ENCODE measurements at regions not wholly inside any gene's neighbourhood (a gene's known extent, or its start where the extent isn't known, plus 50 kb on each side); places are given as distances from the start of the nearest gene placed in this dataset.
A peak's percentile ranks its signal among the peaks of the same experiment; 100 is the strongest.

DNA sequence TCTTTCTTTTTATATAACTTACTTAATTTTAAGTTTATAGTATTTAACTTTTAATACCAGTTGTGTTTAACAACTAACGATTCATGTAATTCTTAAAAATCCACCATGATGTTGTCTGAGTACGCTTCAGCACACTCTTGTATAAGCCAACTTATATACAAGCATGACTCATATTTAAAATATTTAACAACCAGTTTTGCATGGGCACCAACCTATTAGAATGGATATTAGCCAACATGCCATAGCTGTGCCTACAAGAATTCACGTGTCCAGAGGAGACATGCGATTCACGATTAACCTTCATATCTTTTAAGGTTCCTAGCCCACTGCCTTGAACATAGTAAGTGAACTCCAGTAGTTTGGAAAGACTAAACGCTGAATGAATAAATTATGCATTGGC lies 1023.2 kb downstream of the TBL1XR1 start:
- Mint-ChIP-seq H3K4me1 (peaks cover 25% of the 10 kb centered on the region), H3K27ac (no peak overlapping the region), H3K36me3 (no peaks in the 10 kb centered on the region), H3K9me3 (no peaks in the 10 kb centered on the region), H3K4me3 (no peak overlapping the region), H3K27me3 (ENCODE audit: low read depth) (no peaks in the 10 kb centered on the region)
- TF ChIP-seq, protein P1, sequence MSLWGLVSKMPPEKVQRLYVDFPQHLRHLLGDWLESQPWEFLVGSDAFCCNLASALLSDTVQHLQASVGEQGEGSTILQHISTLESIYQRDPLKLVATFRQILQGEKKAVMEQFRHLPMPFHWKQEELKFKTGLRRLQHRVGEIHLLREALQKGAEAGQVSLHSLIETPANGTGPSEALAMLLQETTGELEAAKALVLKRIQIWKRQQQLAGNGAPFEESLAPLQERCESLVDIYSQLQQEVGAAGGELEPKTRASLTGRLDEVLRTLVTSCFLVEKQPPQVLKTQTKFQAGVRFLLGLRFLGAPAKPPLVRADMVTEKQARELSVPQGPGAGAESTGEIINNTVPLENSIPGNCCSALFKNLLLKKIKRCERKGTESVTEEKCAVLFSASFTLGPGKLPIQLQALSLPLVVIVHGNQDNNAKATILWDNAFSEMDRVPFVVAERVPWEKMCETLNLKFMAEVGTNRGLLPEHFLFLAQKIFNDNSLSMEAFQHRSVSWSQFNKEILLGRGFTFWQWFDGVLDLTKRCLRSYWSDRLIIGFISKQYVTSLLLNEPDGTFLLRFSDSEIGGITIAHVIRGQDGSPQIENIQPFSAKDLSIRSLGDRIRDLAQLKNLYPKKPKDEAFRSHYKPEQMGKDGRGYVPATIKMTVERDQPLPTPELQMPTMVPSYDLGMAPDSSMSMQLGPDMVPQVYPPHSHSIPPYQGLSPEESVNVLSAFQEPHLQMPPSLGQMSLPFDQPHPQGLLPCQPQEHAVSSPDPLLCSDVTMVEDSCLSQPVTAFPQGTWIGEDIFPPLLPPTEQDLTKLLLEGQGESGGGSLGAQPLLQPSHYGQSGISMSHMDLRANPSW (CRISPR knock-in tag; conservative IDR thresholded peaks at IDR 0.05; ENCODE audit: low read depth), result no peak
- TF ChIP-seq ZNF317 (CRISPR knock-in tag; IDR thresholded peaks at IDR 0.05; ENCODE audit: borderline replicate concordance, low read depth) (no peak), GTF2I (CRISPR knock-in tag; conservative IDR thresholded peaks at IDR 0.05) (no peak), OVOL2 (CRISPR knock-in tag; IDR thresholded peaks at IDR 0.05; ENCODE audit: borderline replicate concordance) (no peak), EMX1 (CRISPR knock-in tag; IDR thresholded peaks at IDR 0.05) (no peak)
- TF ChIP-seq, protein P2, sequence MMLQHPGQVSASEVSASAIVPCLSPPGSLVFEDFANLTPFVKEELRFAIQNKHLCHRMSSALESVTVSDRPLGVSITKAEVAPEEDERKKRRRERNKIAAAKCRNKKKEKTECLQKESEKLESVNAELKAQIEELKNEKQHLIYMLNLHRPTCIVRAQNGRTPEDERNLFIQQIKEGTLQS (CRISPR knock-in tag; conservative IDR thresholded peaks at IDR 0.05), result no peak
- DNase-seq (ENCODE audit: low spot score) (no peak), ATAC-seq (no peak)
- ChIA-PET CTCF (no interaction called here), POLR2A (no interaction called here)

DNA sequence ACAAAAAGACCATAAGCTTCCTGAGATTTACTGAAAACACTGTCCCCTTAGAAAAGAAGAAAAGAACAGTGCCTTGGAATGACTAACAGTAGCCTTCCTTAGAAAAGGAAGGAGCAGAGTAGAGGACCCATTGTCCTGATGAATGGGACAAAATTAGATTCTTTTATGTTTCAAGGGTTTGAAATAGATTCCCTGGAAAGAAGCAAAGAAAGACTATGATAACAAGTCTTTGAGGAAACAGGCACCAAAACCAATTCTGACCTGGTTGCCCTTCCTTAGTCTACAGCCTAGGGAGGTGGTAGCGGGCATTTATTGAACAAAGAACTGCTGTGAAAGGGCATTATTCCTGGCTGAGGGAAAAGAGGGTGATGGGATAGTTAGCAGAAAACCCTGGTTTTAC lies 1024.8 kb downstream of the TBL1XR1 start:
- Mint-ChIP-seq H3K4me1 (peaks cover 20% of the 10 kb centered on the region), H3K4me3 (no peak overlapping the region), H3K27ac (no peak overlapping the region), H3K27me3 (ENCODE audit: low read depth) (no peaks in the 10 kb centered on the region), H3K9me3 (no peaks in the 10 kb centered on the region), H3K36me3 (no peaks in the 10 kb centered on the region)
- DNase-seq (ENCODE audit: low spot score), result no peak
- ATAC-seq, result peak; percentile 80
- CTCF ChIA-PET, result no interaction called here
- POLR2A ChIA-PET, result no interaction called here
- TF ChIP-seq, protein P3, sequence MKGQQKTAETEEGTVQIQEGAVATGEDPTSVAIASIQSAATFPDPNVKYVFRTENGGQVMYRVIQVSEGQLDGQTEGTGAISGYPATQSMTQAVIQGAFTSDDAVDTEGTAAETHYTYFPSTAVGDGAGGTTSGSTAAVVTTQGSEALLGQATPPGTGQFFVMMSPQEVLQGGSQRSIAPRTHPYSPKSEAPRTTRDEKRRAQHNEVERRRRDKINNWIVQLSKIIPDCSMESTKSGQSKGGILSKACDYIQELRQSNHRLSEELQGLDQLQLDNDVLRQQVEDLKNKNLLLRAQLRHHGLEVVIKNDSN (CRISPR knock-in tag; IDR thresholded peaks at IDR 0.05), result no peak
- TF ChIP-seq ZNF423 (CRISPR knock-in tag; IDR thresholded peaks at IDR 0.05), result no peak
- no peak for TF ChIP-seq ELF4 (CRISPR knock-in tag; IDR thresholded peaks at IDR 0.05; ENCODE audit: low read depth)
- TF ChIP-seq MYBL2 (CRISPR knock-in tag; IDR thresholded peaks at IDR 0.05), result no peak
- no peak for TF ChIP-seq SMAD4 (CRISPR knock-in tag; IDR thresholded peaks at IDR 0.05)
- TF ChIP-seq, protein P4, sequence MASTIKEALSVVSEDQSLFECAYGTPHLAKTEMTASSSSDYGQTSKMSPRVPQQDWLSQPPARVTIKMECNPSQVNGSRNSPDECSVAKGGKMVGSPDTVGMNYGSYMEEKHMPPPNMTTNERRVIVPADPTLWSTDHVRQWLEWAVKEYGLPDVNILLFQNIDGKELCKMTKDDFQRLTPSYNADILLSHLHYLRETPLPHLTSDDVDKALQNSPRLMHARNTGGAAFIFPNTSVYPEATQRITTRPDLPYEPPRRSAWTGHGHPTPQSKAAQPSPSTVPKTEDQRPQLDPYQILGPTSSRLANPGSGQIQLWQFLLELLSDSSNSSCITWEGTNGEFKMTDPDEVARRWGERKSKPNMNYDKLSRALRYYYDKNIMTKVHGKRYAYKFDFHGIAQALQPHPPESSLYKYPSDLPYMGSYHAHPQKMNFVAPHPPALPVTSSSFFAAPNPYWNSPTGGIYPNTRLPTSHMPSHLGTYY (CRISPR knock-in tag; IDR thresholded peaks at IDR 0.05), result no peak
- TF ChIP-seq, protein P5, sequence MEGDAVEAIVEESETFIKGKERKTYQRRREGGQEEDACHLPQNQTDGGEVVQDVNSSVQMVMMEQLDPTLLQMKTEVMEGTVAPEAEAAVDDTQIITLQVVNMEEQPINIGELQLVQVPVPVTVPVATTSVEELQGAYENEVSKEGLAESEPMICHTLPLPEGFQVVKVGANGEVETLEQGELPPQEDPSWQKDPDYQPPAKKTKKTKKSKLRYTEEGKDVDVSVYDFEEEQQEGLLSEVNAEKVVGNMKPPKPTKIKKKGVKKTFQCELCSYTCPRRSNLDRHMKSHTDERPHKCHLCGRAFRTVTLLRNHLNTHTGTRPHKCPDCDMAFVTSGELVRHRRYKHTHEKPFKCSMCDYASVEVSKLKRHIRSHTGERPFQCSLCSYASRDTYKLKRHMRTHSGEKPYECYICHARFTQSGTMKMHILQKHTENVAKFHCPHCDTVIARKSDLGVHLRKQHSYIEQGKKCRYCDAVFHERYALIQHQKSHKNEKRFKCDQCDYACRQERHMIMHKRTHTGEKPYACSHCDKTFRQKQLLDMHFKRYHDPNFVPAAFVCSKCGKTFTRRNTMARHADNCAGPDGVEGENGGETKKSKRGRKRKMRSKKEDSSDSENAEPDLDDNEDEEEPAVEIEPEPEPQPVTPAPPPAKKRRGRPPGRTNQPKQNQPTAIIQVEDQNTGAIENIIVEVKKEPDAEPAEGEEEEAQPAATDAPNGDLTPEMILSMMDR (IDR thresholded peaks at IDR 0.05), result no peak
- TF ChIP-seq, protein P6, sequence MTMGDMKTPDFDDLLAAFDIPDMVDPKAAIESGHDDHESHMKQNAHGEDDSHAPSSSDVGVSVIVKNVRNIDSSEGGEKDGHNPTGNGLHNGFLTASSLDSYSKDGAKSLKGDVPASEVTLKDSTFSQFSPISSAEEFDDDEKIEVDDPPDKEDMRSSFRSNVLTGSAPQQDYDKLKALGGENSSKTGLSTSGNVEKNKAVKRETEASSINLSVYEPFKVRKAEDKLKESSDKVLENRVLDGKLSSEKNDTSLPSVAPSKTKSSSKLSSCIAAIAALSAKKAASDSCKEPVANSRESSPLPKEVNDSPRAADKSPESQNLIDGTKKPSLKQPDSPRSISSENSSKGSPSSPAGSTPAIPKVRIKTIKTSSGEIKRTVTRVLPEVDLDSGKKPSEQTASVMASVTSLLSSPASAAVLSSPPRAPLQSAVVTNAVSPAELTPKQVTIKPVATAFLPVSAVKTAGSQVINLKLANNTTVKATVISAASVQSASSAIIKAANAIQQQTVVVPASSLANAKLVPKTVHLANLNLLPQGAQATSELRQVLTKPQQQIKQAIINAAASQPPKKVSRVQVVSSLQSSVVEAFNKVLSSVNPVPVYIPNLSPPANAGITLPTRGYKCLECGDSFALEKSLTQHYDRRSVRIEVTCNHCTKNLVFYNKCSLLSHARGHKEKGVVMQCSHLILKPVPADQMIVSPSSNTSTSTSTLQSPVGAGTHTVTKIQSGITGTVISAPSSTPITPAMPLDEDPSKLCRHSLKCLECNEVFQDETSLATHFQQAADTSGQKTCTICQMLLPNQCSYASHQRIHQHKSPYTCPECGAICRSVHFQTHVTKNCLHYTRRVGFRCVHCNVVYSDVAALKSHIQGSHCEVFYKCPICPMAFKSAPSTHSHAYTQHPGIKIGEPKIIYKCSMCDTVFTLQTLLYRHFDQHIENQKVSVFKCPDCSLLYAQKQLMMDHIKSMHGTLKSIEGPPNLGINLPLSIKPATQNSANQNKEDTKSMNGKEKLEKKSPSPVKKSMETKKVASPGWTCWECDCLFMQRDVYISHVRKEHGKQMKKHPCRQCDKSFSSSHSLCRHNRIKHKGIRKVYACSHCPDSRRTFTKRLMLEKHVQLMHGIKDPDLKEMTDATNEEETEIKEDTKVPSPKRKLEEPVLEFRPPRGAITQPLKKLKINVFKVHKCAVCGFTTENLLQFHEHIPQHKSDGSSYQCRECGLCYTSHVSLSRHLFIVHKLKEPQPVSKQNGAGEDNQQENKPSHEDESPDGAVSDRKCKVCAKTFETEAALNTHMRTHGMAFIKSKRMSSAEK (CRISPR knock-in tag; IDR thresholded peaks at IDR 0.05; ENCODE audit: borderline replicate concordance), result no peak
- TF ChIP-seq, protein P7, sequence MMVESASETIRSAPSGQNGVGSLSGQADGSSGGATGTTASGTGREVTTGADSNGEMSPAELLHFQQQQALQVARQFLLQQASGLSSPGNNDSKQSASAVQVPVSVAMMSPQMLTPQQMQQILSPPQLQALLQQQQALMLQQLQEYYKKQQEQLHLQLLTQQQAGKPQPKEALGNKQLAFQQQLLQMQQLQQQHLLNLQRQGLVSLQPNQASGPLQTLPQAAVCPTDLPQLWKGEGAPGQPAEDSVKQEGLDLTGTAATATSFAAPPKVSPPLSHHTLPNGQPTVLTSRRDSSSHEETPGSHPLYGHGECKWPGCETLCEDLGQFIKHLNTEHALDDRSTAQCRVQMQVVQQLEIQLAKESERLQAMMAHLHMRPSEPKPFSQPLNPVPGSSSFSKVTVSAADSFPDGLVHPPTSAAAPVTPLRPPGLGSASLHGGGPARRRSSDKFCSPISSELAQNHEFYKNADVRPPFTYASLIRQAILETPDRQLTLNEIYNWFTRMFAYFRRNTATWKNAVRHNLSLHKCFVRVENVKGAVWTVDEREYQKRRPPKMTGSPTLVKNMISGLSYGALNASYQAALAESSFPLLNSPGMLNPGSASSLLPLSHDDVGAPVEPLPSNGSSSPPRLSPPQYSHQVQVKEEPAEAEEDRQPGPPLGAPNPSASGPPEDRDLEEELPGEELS (CRISPR knock-in tag; IDR thresholded peaks at IDR 0.05), result no peak
- TF ChIP-seq, protein P8, sequence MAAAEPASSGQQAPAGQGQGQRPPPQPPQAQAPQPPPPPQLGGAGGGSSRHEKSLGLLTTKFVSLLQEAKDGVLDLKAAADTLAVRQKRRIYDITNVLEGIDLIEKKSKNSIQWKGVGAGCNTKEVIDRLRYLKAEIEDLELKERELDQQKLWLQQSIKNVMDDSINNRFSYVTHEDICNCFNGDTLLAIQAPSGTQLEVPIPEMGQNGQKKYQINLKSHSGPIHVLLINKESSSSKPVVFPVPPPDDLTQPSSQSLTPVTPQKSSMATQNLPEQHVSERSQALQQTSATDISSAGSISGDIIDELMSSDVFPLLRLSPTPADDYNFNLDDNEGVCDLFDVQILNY (CRISPR knock-in tag; IDR thresholded peaks at IDR 0.05), result no peak
- TF ChIP-seq TP53 (CRISPR knock-in tag; IDR thresholded peaks at IDR 0.05), result no peak
- no peak for TF ChIP-seq ZNF232 (CRISPR knock-in tag; IDR thresholded peaks at IDR 0.05)
- TF ChIP-seq, protein P9, sequence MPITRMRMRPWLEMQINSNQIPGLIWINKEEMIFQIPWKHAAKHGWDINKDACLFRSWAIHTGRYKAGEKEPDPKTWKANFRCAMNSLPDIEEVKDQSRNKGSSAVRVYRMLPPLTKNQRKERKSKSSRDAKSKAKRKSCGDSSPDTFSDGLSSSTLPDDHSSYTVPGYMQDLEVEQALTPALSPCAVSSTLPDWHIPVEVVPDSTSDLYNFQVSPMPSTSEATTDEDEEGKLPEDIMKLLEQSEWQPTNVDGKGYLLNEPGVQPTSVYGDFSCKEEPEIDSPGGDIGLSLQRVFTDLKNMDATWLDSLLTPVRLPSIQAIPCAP (CRISPR knock-in tag; IDR thresholded peaks at IDR 0.05), result no peak

Measured in WTC11 (cell line).